ENCODE measurements at regions not wholly inside any gene's neighbourhood (a gene's known extent, or its start where the extent isn't known, plus 50 kb on each side); places are given as distances from the start of the nearest gene placed in this dataset.

- TF ChIP-seq, protein P1, sequence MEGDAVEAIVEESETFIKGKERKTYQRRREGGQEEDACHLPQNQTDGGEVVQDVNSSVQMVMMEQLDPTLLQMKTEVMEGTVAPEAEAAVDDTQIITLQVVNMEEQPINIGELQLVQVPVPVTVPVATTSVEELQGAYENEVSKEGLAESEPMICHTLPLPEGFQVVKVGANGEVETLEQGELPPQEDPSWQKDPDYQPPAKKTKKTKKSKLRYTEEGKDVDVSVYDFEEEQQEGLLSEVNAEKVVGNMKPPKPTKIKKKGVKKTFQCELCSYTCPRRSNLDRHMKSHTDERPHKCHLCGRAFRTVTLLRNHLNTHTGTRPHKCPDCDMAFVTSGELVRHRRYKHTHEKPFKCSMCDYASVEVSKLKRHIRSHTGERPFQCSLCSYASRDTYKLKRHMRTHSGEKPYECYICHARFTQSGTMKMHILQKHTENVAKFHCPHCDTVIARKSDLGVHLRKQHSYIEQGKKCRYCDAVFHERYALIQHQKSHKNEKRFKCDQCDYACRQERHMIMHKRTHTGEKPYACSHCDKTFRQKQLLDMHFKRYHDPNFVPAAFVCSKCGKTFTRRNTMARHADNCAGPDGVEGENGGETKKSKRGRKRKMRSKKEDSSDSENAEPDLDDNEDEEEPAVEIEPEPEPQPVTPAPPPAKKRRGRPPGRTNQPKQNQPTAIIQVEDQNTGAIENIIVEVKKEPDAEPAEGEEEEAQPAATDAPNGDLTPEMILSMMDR (IDR thresholded peaks at IDR 0.05): no peak
- TF ChIP-seq EZH2 (IDR thresholded peaks at IDR 0.05) (no peak), EZH2phosphoT487 (IDR thresholded peaks at IDR 0.05) (no peak)
These were observed 313.5 kb downstream of the ICE1 start for GRCh38 chr5:5736007-5736406.

Data from neural progenitor cell (in vitro differentiated cells).